ENCODE measurements at regions not wholly inside any gene's neighbourhood (a gene's known extent, or its start where the extent isn't known, plus 50 kb on each side); places are given as distances from the start of the nearest gene placed in this dataset.

GRCh38 chr12:61915420-61915819, 344.8 kb upstream of the USP15 start:
- no peak overlapping the region for H3K4me3 ChIP-seq (ENCODE audit: low read depth, low read length)
- DNase-seq (ENCODE audit: low read depth): peak; percentile 3
- TF ChIP-seq CTCF (conservative IDR thresholded peaks at IDR 0.05; ENCODE audit: low read depth, low read length): no peak

- no peak for DNase-seq (ENCODE audit: low read depth)
- no peak for TF ChIP-seq CTCF (conservative IDR thresholded peaks at IDR 0.05; ENCODE audit: low read depth, low read length)
- no peak overlapping the region for H3K4me3 ChIP-seq (ENCODE audit: low read depth, low read length)
Measured at GRCh38 chr12:61916831-61917230, 343.4 kb upstream of the USP15 start.

- DNase-seq (ENCODE audit: low read depth): no peak
- no peak for TF ChIP-seq CTCF (conservative IDR thresholded peaks at IDR 0.05; ENCODE audit: low read depth, low read length)
- H3K4me3 ChIP-seq (ENCODE audit: low read depth, low read length): no peak overlapping the region
Measured at GRCh38 chr12:61919686-61920085, 340.5 kb upstream of the USP15 start.

- no peak for DNase-seq (ENCODE audit: low read depth)
- TF ChIP-seq CTCF (conservative IDR thresholded peaks at IDR 0.05; ENCODE audit: low read depth, low read length): no peak
Measured at GRCh38 chr12:61920230-61920629, 340.0 kb upstream of the USP15 start.

GRCh38 chr12:61923152-61923551, 337.1 kb upstream of the USP15 start:
- no peak for TF ChIP-seq CTCF (conservative IDR thresholded peaks at IDR 0.05; ENCODE audit: low read depth, low read length)
- DNase-seq (ENCODE audit: low read depth): no peak
- no peak overlapping the region for H3K4me3 ChIP-seq (ENCODE audit: low read depth, low read length)

More at GRCh38 chr12:61920230-61920629, 340.0 kb upstream of the USP15 start:
- H3K4me3 ChIP-seq (ENCODE audit: low read depth, low read length): no peak overlapping the region

GRCh38 chr12:61934564-61934963, 325.6 kb upstream of the USP15 start:
- DNase-seq (ENCODE audit: low read depth): no peak
- TF ChIP-seq CTCF (conservative IDR thresholded peaks at IDR 0.05; ENCODE audit: low read depth, low read length): no peak

GRCh38 chr12:61939977-61940376, 320.2 kb upstream of the USP15 start:
- no peak overlapping the region for H3K4me3 ChIP-seq (ENCODE audit: low read depth, low read length)
- no peak for TF ChIP-seq CTCF (conservative IDR thresholded peaks at IDR 0.05; ENCODE audit: low read depth, low read length)
- no peak for DNase-seq (ENCODE audit: low read depth)

More at GRCh38 chr12:61934564-61934963, 325.6 kb upstream of the USP15 start:
- H3K4me3 ChIP-seq (ENCODE audit: low read depth, low read length): no peak overlapping the region

Measured in epithelial cell of proximal tubule (primary cell).